Heart left ventricle (tissue), 13 donors: ENCODE measurements at regions not wholly inside any gene's neighbourhood (a gene's known extent, or its start where the extent isn't known, plus 50 kb on each side); places are given as distances from the start of the nearest gene placed in this dataset.

Experiments used
- POLR2A ChIP-seq, 2 donors: fragments of 450-650 bp; IDR thresholded peaks; one replicate each; pipeline ENCODE4 v1.6.1; 2017; ENCODE audit warnings: antibody characterized with exemption in 2 of 2, mild to moderate bottlenecking in 2 of 2, moderate library complexity in 2 of 2
- TF ChIP-seq, protein P1 (sequence below), 12 donors: fragments of 200-600 bp; sonication (generic) in 4 of 12; IDR thresholded peaks; one replicate each; pipeline versions ENCODE4 v1.5.0 to v1.8.0; 2018 to 2022; ENCODE audit warnings: antibody characterized with exemption in 12 of 12, mild to moderate bottlenecking in 5 of 12
- donor health status: ischemic (EF 13 %, LVEDD 7.1; RV severe dilation, severe dysfunction).
- donor health status: DM: no; HTN: yes; CAD: no.
- donor health status: DM: no; HTN: no; CAD: no.
- donor health status: ischemic (EF 25% LVEDD 6.9; RV normal size, moderate dysfunction).
- donor health status: ischemic (EF 25% LVEDD 5.7; RV mildly dilated, moderate dysfunction).
- donor health status: ischemic (EF 35%, LVEDD 5.7; RV mildly dilated, moderate dysfunction).
- donor health status: nonischemic (EF 11% LVEDD 7.7; RV severe dilation, severe dysfunction).
- donor health status: DM: yes; HTN: yes; CAD: no.
- donor health status: PGD.
- donor health status: ischemic (EF 29% LVEDD 5.4; RV normal size, mild dysfunction).
- donor health status: nonischemic (EF 23%, LVEDD 6.1; RV moderate dilation, normal function).

DNA sequence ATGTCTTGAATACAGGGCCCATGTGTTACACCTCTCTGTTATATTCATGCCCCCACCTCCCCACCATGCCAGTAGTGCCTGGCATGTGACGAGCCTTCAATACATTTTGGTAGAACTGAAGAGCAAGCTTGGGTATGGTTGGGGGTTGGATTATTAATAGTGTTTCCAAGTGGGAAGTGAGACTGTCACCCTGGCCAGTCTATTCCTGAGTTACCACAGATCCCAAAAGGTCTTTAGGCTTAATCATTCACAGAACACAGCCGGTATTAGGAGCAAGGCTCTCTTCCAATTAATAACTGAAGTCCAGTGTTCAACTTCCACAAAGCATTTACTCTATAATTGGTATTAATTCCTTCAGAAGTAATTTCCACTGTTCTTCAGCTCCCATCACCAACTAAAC lies 231.9 kb upstream of the LRTM1 start:
- TF ChIP-seq, protein P1, sequence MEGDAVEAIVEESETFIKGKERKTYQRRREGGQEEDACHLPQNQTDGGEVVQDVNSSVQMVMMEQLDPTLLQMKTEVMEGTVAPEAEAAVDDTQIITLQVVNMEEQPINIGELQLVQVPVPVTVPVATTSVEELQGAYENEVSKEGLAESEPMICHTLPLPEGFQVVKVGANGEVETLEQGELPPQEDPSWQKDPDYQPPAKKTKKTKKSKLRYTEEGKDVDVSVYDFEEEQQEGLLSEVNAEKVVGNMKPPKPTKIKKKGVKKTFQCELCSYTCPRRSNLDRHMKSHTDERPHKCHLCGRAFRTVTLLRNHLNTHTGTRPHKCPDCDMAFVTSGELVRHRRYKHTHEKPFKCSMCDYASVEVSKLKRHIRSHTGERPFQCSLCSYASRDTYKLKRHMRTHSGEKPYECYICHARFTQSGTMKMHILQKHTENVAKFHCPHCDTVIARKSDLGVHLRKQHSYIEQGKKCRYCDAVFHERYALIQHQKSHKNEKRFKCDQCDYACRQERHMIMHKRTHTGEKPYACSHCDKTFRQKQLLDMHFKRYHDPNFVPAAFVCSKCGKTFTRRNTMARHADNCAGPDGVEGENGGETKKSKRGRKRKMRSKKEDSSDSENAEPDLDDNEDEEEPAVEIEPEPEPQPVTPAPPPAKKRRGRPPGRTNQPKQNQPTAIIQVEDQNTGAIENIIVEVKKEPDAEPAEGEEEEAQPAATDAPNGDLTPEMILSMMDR (IDR thresholded peaks at IDR 0.05), result no peak
- no peak for TF ChIP-seq POLR2A (IDR thresholded peaks at IDR 0.05)
